WTC11 (cell line): ENCODE measurements at regions not wholly inside any gene's neighbourhood (a gene's known extent, or its start where the extent isn't known, plus 50 kb on each side); places are given as distances from the start of the nearest gene placed in this dataset.

Experiments
- ATAC-seq: fragments of 200-7000 bp; cut with Tn5 transposase; 2 replicates; pipeline ENCODE4 v1.10.0; 2021; ENCODE audit warnings: mild to moderate bottlenecking, moderate library complexity
- CTCF ChIA-PET: fragments of 300-600 bp; sonication (Branson Sonifier 250); formaldehyde crosslinking; loops from one replicate; lab custom pipeline; 2021; ENCODE audit warnings: antibody characterized with exemption; lab: Charles Lee
- POLR2A ChIA-PET: fragments of 350-600 bp; sonication (Branson Sonifier 250); formaldehyde crosslinking; loops from one replicate; lab custom pipeline; 2021; ENCODE audit warnings: antibody characterized with exemption; lab: Charles Lee
- DNase-seq: peaks from one replicate; pipeline ENCODE4 v3.0.0; 2021; ENCODE audit warnings: low spot score
- H3K27ac Mint-ChIP-seq: 2 replicates; pipeline ENCODE4 v1.8.0; 2021; ENCODE audit warnings: mixed read lengths
- H3K27me3 Mint-ChIP-seq: 2 replicates; pipeline ENCODE4 v1.8.0; 2021; ENCODE audit warnings: low read depth, mild to moderate bottlenecking, moderate library complexity, mixed read lengths
- H3K36me3 Mint-ChIP-seq: 2 replicates; pipeline ENCODE4 v1.8.0; 2021; ENCODE audit warnings: mixed read lengths
- H3K4me1 Mint-ChIP-seq: 2 replicates; pipeline ENCODE4 v1.8.0; 2022; ENCODE audit warnings: mixed read lengths
- H3K4me3 Mint-ChIP-seq: 2 replicates; pipeline ENCODE4 v1.8.0; 2021; ENCODE audit warnings: mild to moderate bottlenecking, moderate library complexity, mixed read lengths
- H3K9me3 Mint-ChIP-seq: 2 replicates; pipeline ENCODE4 v1.8.0; 2021; ENCODE audit warnings: mixed read lengths
- AFF4 ChIP-seq: sonication (generic); formaldehyde crosslinking; IDR thresholded peaks from 2 replicates; pipeline ENCODE4 v1.8.1; 2023; ENCODE audit warnings: mild to moderate bottlenecking, missing genetic modification reagents, borderline replicate concordance
- CREB1 ChIP-seq: sonication (generic); formaldehyde crosslinking; IDR thresholded peaks from 2 replicates; pipeline ENCODE4 v1.8.0; 2023; ENCODE audit warnings: mild to moderate bottlenecking, missing genetic modification reagents
- E2F4 ChIP-seq: sonication (generic); formaldehyde crosslinking; IDR thresholded peaks from 2 replicates; pipeline ENCODE4 v1.8.1; 2022; ENCODE audit warnings: low read depth, mild to moderate bottlenecking, moderate library complexity, missing genetic modification reagents, borderline replicate concordance
- ERG ChIP-seq: fragments of 250-450 bp; sonication (Bioruptor Pico); IDR thresholded peaks from 2 replicates; pipeline ENCODE4 v1.8.0; 2021; ENCODE audit warnings: mild to moderate bottlenecking
- ETV6 ChIP-seq: sonication (generic); formaldehyde crosslinking; IDR thresholded peaks from 2 replicates; pipeline ENCODE4 v1.8.1; 2022; ENCODE audit warnings: mild to moderate bottlenecking, missing genetic modification reagents
- HMGXB4 ChIP-seq: sonication (generic); formaldehyde crosslinking; IDR thresholded peaks from 2 replicates; pipeline ENCODE4 v1.8.1; 2023; ENCODE audit warnings: mild to moderate bottlenecking, moderate library complexity, missing genetic modification reagents
- IRF1 ChIP-seq: sonication (generic); formaldehyde crosslinking; IDR thresholded peaks from 2 replicates; pipeline ENCODE4 v1.8.0; 2023; ENCODE audit warnings: missing genetic modification reagents
- MAX ChIP-seq: sonication (generic); formaldehyde crosslinking; IDR thresholded peaks from 2 replicates; pipeline ENCODE4 v1.8.0; 2022; ENCODE audit warnings: mild to moderate bottlenecking, missing genetic modification reagents
- MLX ChIP-seq: sonication (generic); formaldehyde crosslinking; IDR thresholded peaks from 2 replicates; pipeline ENCODE4 v1.8.1; 2023; ENCODE audit warnings: mild to moderate bottlenecking, missing genetic modification reagents, moderate library complexity
- NR3C1 ChIP-seq: sonication (generic); formaldehyde crosslinking; conservative IDR thresholded peaks from 2 replicates; pipeline ENCODE4 v1.8.1; 2023; ENCODE audit warnings: low read depth, mild to moderate bottlenecking, missing genetic modification reagents
- RELA ChIP-seq: sonication (generic); formaldehyde crosslinking; IDR thresholded peaks from 2 replicates; pipeline ENCODE4 v1.8.1; 2022; ENCODE audit warnings: missing genetic modification reagents, mild to moderate bottlenecking, borderline replicate concordance
- TEAD1 ChIP-seq: sonication (generic); formaldehyde crosslinking; IDR thresholded peaks from 2 replicates; pipeline ENCODE4 v1.8.0; 2022; ENCODE audit warnings: mild to moderate bottlenecking, missing genetic modification reagents
- ZBTB21 ChIP-seq: sonication (generic); formaldehyde crosslinking; IDR thresholded peaks from 2 replicates; pipeline ENCODE4 v1.8.1; 2023; ENCODE audit warnings: mild to moderate bottlenecking, missing genetic modification reagents, borderline replicate concordance
- ZNF232 ChIP-seq: sonication (generic); formaldehyde crosslinking; IDR thresholded peaks from 2 replicates; pipeline ENCODE4 v1.8.0; 2022; ENCODE audit warnings: mild to moderate bottlenecking, missing genetic modification reagents
- ZNF263 ChIP-seq: sonication (generic); formaldehyde crosslinking; IDR thresholded peaks from 2 replicates; pipeline ENCODE4 v1.8.1; 2022; ENCODE audit warnings: low read depth, mild to moderate bottlenecking, moderate library complexity, missing genetic modification reagents
- ZNF281 ChIP-seq: sonication (generic); formaldehyde crosslinking; IDR thresholded peaks from 2 replicates; pipeline ENCODE4 v1.8.0; 2023; ENCODE audit warnings: mild to moderate bottlenecking, missing genetic modification reagents
- ZNF425 ChIP-seq: fragments of 250-450 bp; sonication (Bioruptor Pico); conservative IDR thresholded peaks from 2 replicates; pipeline ENCODE4 v1.9.0; 2021; ENCODE audit warnings: mild to moderate bottlenecking

GRCh38 chrX:122184791-122185190 lies 999.3 kb upstream of the GRIA3 start (continued):
- TF ChIP-seq RELA (CRISPR knock-in tag) (no peak), ZBTB21 (CRISPR knock-in tag) (no peak), ZNF281 (no peak), ZNF263 (CRISPR knock-in tag) (no peak), ERG (no peak), CREB1 (CRISPR knock-in tag) (no peak), MAX (CRISPR knock-in tag) (no peak)
- TF ChIP-seq, all 79 proteins: peak for 0

GRCh38 chrX:122187069-122187713 lies 996.9 kb upstream of the GRIA3 start:
- H3K4me1 Mint-ChIP-seq = 0 out of 2 replicates have a peak, but pooled peaks cover 6% of the 10 kb centered on the region
- no peak overlapping the region for H3K4me3 Mint-ChIP-seq
- CTCF ChIA-PET = no interaction called here
- peaks cover 4% of the 10 kb centered on the region; the same call in 1 of the 2 replicates for H3K27me3 Mint-ChIP-seq
- no peak for TF ChIP-seq HMGXB4 (CRISPR knock-in tag)
- no peak for TF ChIP-seq TEAD1 (CRISPR knock-in tag)
- TF ChIP-seq AFF4 (CRISPR knock-in tag) = no peak
- TF ChIP-seq MLX (CRISPR knock-in tag) = no peak
- no peak for TF ChIP-seq NR3C1
- no peak for TF ChIP-seq IRF1
- TF ChIP-seq ZNF232 (CRISPR knock-in tag) = no peak
- TF ChIP-seq ETV6 = no peak
- no peak for TF ChIP-seq ZNF425 (CRISPR knock-in tag)
- TF ChIP-seq E2F4 (CRISPR knock-in tag) = no peak
- TF ChIP-seq, all 79 proteins: peak for 0
- no peak overlapping the region for H3K27ac Mint-ChIP-seq
- POLR2A ChIA-PET = no interaction called here
- peaks cover 23% of the 10 kb centered on the region for H3K36me3 Mint-ChIP-seq
- ATAC-seq (no peak), DNase-seq (no peak)
- peaks cover 31% of the 10 kb centered on the region for H3K9me3 Mint-ChIP-seq
